ENCODE measurements at regions not wholly inside any gene's neighbourhood (a gene's known extent, or its start where the extent isn't known, plus 50 kb on each side); places are given as distances from the start of the nearest gene placed in this dataset.
"Not testable (repeated sequence)": the region's sequence is repeated elsewhere in the genome, so short reads cannot be mapped to it uniquely, and the experiment has no call there.

DNA sequence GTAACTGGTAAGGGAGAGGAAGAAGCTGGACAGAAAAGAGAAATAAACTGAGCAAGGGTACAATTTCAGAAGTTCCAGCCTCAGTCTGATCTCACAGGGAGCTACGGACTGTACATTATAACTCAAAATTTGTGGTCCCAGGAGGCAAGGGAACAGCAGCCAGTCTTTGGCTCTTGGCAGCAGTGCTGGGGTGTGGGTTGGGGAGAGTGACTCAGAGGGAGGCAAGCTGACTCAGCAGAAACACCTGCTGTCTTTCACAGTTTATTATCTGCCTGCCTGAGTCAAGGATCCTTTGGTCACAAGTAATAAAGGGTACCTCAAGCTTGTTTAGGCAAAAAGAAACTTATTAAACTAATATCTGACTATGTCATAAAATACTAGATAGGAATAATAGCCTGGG, 73.5 kb upstream of the KIF2B start:
- Histone ChIP-seq H3K9me3 (replicated peaks in 1 of 2; ENCODE audit: control insufficient read depth in 2 of 2, insufficient read depth in 1 of 2, low read depth in 1 of 2, low read length in 2 of 2) (no peaks in the 10 kb centered on the region), H2BK15ac (ENCODE audit: low read length) (no peak overlapping the region), H2AFZ (ENCODE audit: low read length) (no peak overlapping the region), H2BK120ac (ENCODE audit: low read depth, low read length) (no peak overlapping the region), H3K27ac (replicated peaks; ENCODE audit: low read length) (no peak overlapping the region), H3K9ac (ENCODE audit: low read depth, low read length, poor library complexity) (no peak overlapping the region), H3K4me1 (ENCODE audit: control insufficient read depth in 2 of 2, insufficient read depth in 1 of 2, low read depth in 1 of 2, low read length in 2 of 2) (no peaks in the 10 kb centered on the region), H3K4me3 (ENCODE audit: low read length in 2 of 2) (no peak overlapping the region), H3K4ac (ENCODE audit: low read length) (no peak overlapping the region), H3K18ac (ENCODE audit: low read length) (no peak overlapping the region), H4K91ac (ENCODE audit: low read depth, low read length, poor library complexity) (no peak overlapping the region), H2BK5ac (ENCODE audit: low read length) (no peak overlapping the region), H2AK5ac (ENCODE audit: low read depth, low read length) (no peak overlapping the region), H2BK12ac (ENCODE audit: low read length) (no peak overlapping the region), H4K8ac (ENCODE audit: low read depth, low read length) (no peak overlapping the region), H3K27me3 (ENCODE audit: control insufficient read depth in 3 of 3, insufficient read depth in 3 of 3, low read depth in 1 of 3, low read length in 3 of 3) (no peaks in the 10 kb centered on the region), H3K4me2 (ENCODE audit: insufficient read depth, low read length, poor library complexity, severe bottlenecking) (no peak overlapping the region), H3K36me3 (replicated peaks in 1 of 2; ENCODE audit: control insufficient read depth in 2 of 2, insufficient read depth in 2 of 2, low read length in 2 of 2) (no peaks in the 10 kb centered on the region), H3K79me1 (ENCODE audit: low read depth, low read length) (no peaks in the 10 kb centered on the region), H3K23ac (ENCODE audit: low read depth, low read length, poor library complexity) (no peak overlapping the region), H3K14ac (ENCODE audit: low read length) (no peak overlapping the region)
- no peak for DNase-seq (ENCODE audit: low spot score)
- no CpG with 5 or more reads among the region's 1 CpG for WGBS, 2 donors (ENCODE audit: extremely low coverage in 2 of 2, insufficient read length in 2 of 2, insufficient replicate concordance in 1 of 2)

- not testable (repeated sequence) for DNase-seq (ENCODE audit: low spot score); H3K14ac ChIP-seq (ENCODE audit: low read length); H2AK5ac ChIP-seq (ENCODE audit: low read depth, low read length); H3K4ac ChIP-seq (ENCODE audit: low read length); H3K9me3 ChIP-seq (replicated peaks in 1 of 2; ENCODE audit: control insufficient read depth in 2 of 2, insufficient read depth in 1 of 2, low read depth in 1 of 2, low read length in 2 of 2); H3K4me3 ChIP-seq (ENCODE audit: low read length in 2 of 2); H3K18ac ChIP-seq (ENCODE audit: low read length); H3K9ac ChIP-seq (ENCODE audit: low read depth, low read length, poor library complexity); H2BK5ac ChIP-seq (ENCODE audit: low read length); H3K23ac ChIP-seq (ENCODE audit: low read depth, low read length, poor library complexity); H3K4me1 ChIP-seq (ENCODE audit: control insufficient read depth in 2 of 2, insufficient read depth in 1 of 2, low read depth in 1 of 2, low read length in 2 of 2); H3K36me3 ChIP-seq (replicated peaks in 1 of 2; ENCODE audit: control insufficient read depth in 2 of 2, insufficient read depth in 2 of 2, low read length in 2 of 2); H4K8ac ChIP-seq (ENCODE audit: low read depth, low read length); H2AFZ ChIP-seq (ENCODE audit: low read length); H2BK120ac ChIP-seq (ENCODE audit: low read depth, low read length); H4K91ac ChIP-seq (ENCODE audit: low read depth, low read length, poor library complexity); H3K27me3 ChIP-seq (ENCODE audit: control insufficient read depth in 3 of 3, insufficient read depth in 3 of 3, low read depth in 1 of 3, low read length in 3 of 3); H2BK15ac ChIP-seq (ENCODE audit: low read length); H3K27ac ChIP-seq (replicated peaks; ENCODE audit: low read length); H3K4me2 ChIP-seq (ENCODE audit: insufficient read depth, low read length, poor library complexity, severe bottlenecking); H3K79me1 ChIP-seq (ENCODE audit: low read depth, low read length); H2BK12ac ChIP-seq (ENCODE audit: low read length)
- WGBS, 2 donors (ENCODE audit: extremely low coverage in 2 of 2, insufficient read length in 2 of 2, insufficient replicate concordance in 1 of 2), result no CpG with 5 or more reads among the region's 11 CpGs
Observed at GRCh38 chr17:53748159-53748820, 74.4 kb upstream of the KIF2B start.

- no peak overlapping the region for H3K4ac ChIP-seq (ENCODE audit: low read length)
- H2BK5ac ChIP-seq (ENCODE audit: low read length), result no peak overlapping the region
- H2BK15ac ChIP-seq (ENCODE audit: low read length), result no peak overlapping the region
- H3K4me1 ChIP-seq (ENCODE audit: control insufficient read depth in 2 of 2, insufficient read depth in 1 of 2, low read depth in 1 of 2, low read length in 2 of 2), result no peaks in the 10 kb centered on the region
- H3K18ac ChIP-seq (ENCODE audit: low read length), result no peak overlapping the region
- no peak overlapping the region for H4K8ac ChIP-seq (ENCODE audit: low read depth, low read length)
- no peak overlapping the region for H3K4me3 ChIP-seq (ENCODE audit: low read length in 2 of 2)
- no peak overlapping the region for H3K27ac ChIP-seq (replicated peaks; ENCODE audit: low read length)
- H2AK5ac ChIP-seq (ENCODE audit: low read depth, low read length), result no peak overlapping the region
- no peak overlapping the region for H2BK120ac ChIP-seq (ENCODE audit: low read depth, low read length)
- no peak overlapping the region for H3K14ac ChIP-seq (ENCODE audit: low read length)
- H3K79me1 ChIP-seq (ENCODE audit: low read depth, low read length), result no peaks in the 10 kb centered on the region
- H3K4me2 ChIP-seq (ENCODE audit: insufficient read depth, low read length, poor library complexity, severe bottlenecking), result no peak overlapping the region
- no peak overlapping the region for H4K91ac ChIP-seq (ENCODE audit: low read depth, low read length, poor library complexity)
- H3K9ac ChIP-seq (ENCODE audit: low read depth, low read length, poor library complexity), result no peak overlapping the region
- no peaks in the 10 kb centered on the region for H3K9me3 ChIP-seq (replicated peaks in 1 of 2; ENCODE audit: control insufficient read depth in 2 of 2, insufficient read depth in 1 of 2, low read depth in 1 of 2, low read length in 2 of 2)
- H3K23ac ChIP-seq (ENCODE audit: low read depth, low read length, poor library complexity), result no peak overlapping the region
- H2BK12ac ChIP-seq (ENCODE audit: low read length), result no peak overlapping the region
- H3K27me3 ChIP-seq (ENCODE audit: control insufficient read depth in 3 of 3, insufficient read depth in 3 of 3, low read depth in 1 of 3, low read length in 3 of 3), result no peaks in the 10 kb centered on the region
- H2AFZ ChIP-seq (ENCODE audit: low read length), result no peak overlapping the region
- no peaks in the 10 kb centered on the region for H3K36me3 ChIP-seq (replicated peaks in 1 of 2; ENCODE audit: control insufficient read depth in 2 of 2, insufficient read depth in 2 of 2, low read length in 2 of 2)
- DNase-seq (ENCODE audit: low spot score), result no peak
- WGBS, 2 donors (ENCODE audit: extremely low coverage in 2 of 2, insufficient read length in 2 of 2, insufficient replicate concordance in 1 of 2), result no CpG with 5 or more reads among the region's 1 CpG
Observed at GRCh38 chr17:53740312-53740711, 82.4 kb upstream of the KIF2B start.

- Histone ChIP-seq H2BK15ac (ENCODE audit: low read length) (no peak overlapping the region), H3K4me2 (ENCODE audit: insufficient read depth, low read length, poor library complexity, severe bottlenecking) (no peak overlapping the region), H3K4me3 (ENCODE audit: low read length in 2 of 2) (no peak overlapping the region), H2BK5ac (ENCODE audit: low read length) (no peak overlapping the region), H2AFZ (ENCODE audit: low read length) (no peak overlapping the region), H2AK5ac (ENCODE audit: low read depth, low read length) (no peak overlapping the region), H3K27ac (replicated peaks; ENCODE audit: low read length) (no peak overlapping the region), H3K14ac (ENCODE audit: low read length) (no peak overlapping the region), H4K91ac (ENCODE audit: low read depth, low read length, poor library complexity) (no peak overlapping the region), H2BK12ac (ENCODE audit: low read length) (no peak overlapping the region), H2BK120ac (ENCODE audit: low read depth, low read length) (no peak overlapping the region), H3K36me3 (replicated peaks in 1 of 2; ENCODE audit: control insufficient read depth in 2 of 2, insufficient read depth in 2 of 2, low read length in 2 of 2) (no peaks in the 10 kb centered on the region), H3K23ac (ENCODE audit: low read depth, low read length, poor library complexity) (no peak overlapping the region), H4K8ac (ENCODE audit: low read depth, low read length) (no peak overlapping the region), H3K4ac (ENCODE audit: low read length) (no peak overlapping the region), H3K18ac (ENCODE audit: low read length) (no peak overlapping the region), H3K4me1 (ENCODE audit: control insufficient read depth in 2 of 2, insufficient read depth in 1 of 2, low read depth in 1 of 2, low read length in 2 of 2) (no peaks in the 10 kb centered on the region), H3K9ac (ENCODE audit: low read depth, low read length, poor library complexity) (no peak overlapping the region), H3K27me3 (ENCODE audit: control insufficient read depth in 3 of 3, insufficient read depth in 3 of 3, low read depth in 1 of 3, low read length in 3 of 3) (no peaks in the 10 kb centered on the region), H3K9me3 (replicated peaks in 1 of 2; ENCODE audit: control insufficient read depth in 2 of 2, insufficient read depth in 1 of 2, low read depth in 1 of 2, low read length in 2 of 2) (no peaks in the 10 kb centered on the region), H3K79me1 (ENCODE audit: low read depth, low read length) (no peaks in the 10 kb centered on the region)
- DNase-seq (ENCODE audit: low spot score), result no peak
- no CpG with 5 or more reads among the region's 5 CpGs for whole genome bisulfite sequencing, 2 donors (ENCODE audit: extremely low coverage in 2 of 2, insufficient read length in 2 of 2, insufficient replicate concordance in 1 of 2)
Observed at GRCh38 chr17:53736516-53737240, 86.0 kb upstream of the KIF2B start.
